ENCODE measurements at regions not wholly inside any gene's neighbourhood (a gene's known extent, or its start where the extent isn't known, plus 50 kb on each side); places are given as distances from the start of the nearest gene placed in this dataset.

- BruUV-seq (replicated peaks) = no TSS peak
Measured at GRCh38 chr7:156173346-156173745, 361.1 kb upstream of the SHH start.

More at GRCh38 chr7:156173346-156173745, 361.1 kb upstream of the SHH start:
- no peaks in the 10 kb centered on the region for H4K20me1 ChIP-seq (ENCODE audit: insufficient read depth, low read length)
- no peak overlapping the region for H3K23ac ChIP-seq (ENCODE audit: low read depth, low read length)
- no peak overlapping the region for H2AK5ac ChIP-seq (ENCODE audit: low read depth, low read length)
- H2BK120ac ChIP-seq (ENCODE audit: low read depth, low read length) = no peak overlapping the region
- H2AFZ ChIP-seq (replicated peaks; ENCODE audit: low read length, poor library complexity) = no peak overlapping the region
- in situ Hi-C loops (cut with MboI; ENCODE audit: low sequenced_read_pairs) = no loop called here
- DNase-seq = no peak
- H2BK20ac ChIP-seq (ENCODE audit: low read depth, low read length) = no peak overlapping the region
- no peak overlapping the region for H4K8ac ChIP-seq (ENCODE audit: low read depth in 2 of 2, low read length in 2 of 2)
- H3K4me2 ChIP-seq (ENCODE audit: low read depth, low read length) = no peak overlapping the region
- no peak overlapping the region for H3K14ac ChIP-seq (replicated peaks; ENCODE audit: low read depth, low read length)
- no peaks in the 10 kb centered on the region for H3K27me3 ChIP-seq (ENCODE audit: control insufficient read depth, insufficient read depth, low read length)
- POLR2A ChIA-PET (ENCODE audit: unreplicated experiment) = no interaction called here
- TF ChIP-seq USF2 (IDR thresholded peaks at IDR 0.05; ENCODE audit: low read depth, low read length) (no peak), POLR2A (IDR thresholded peaks at IDR 0.05; ENCODE audit: low read depth, low read length) (no peak), CHD1 (IDR thresholded peaks at IDR 0.05; ENCODE audit: low read depth, low read length) (no peak), BHLHE40 (IDR thresholded peaks at IDR 0.05; ENCODE audit: low read depth, low read length) (no peak), CTCF (conservative IDR thresholded peaks at IDR 0.05; ENCODE audit: low read depth, low read length) (no peak), RFX5 (IDR thresholded peaks at IDR 0.05; ENCODE audit: low read depth, low read length) (no peak), NFE2L2 (IDR thresholded peaks at IDR 0.05; ENCODE audit: low read depth, low read length) (no peak), MAFK (IDR thresholded peaks at IDR 0.05; ENCODE audit: low read depth, low read length) (no peak), MAZ (IDR thresholded peaks at IDR 0.05; ENCODE audit: borderline replicate concordance, low read depth, low read length) (no peak), RAD21 (IDR thresholded peaks at IDR 0.05; ENCODE audit: low read length) (no peak), FOS (IDR thresholded peaks at IDR 0.05; ENCODE audit: low read depth, low read length) (no peak), SMC3 (IDR thresholded peaks at IDR 0.05; ENCODE audit: low read depth, low read length) (no peak), MXI1 (IDR thresholded peaks at IDR 0.05; ENCODE audit: borderline replicate concordance, low read depth, low read length) (no peak), ELK1 (IDR thresholded peaks at IDR 0.05; ENCODE audit: borderline replicate concordance, low read depth, low read length) (no peak), RCOR1 (IDR thresholded peaks at IDR 0.05; ENCODE audit: insufficient replicate concordance, low read length) (no peak), CEBPB (IDR thresholded peaks at IDR 0.05; ENCODE audit: low read depth, low read length) (no peak)
- H2BK5ac ChIP-seq (ENCODE audit: low read depth, low read length, poor library complexity, severe bottlenecking) = no peak overlapping the region
- no peaks in the 10 kb centered on the region for H3K4me1 ChIP-seq (ENCODE audit: control insufficient read depth, insufficient read depth, low read length)
- no peak overlapping the region for H4K5ac ChIP-seq (ENCODE audit: low read depth, low read length)
- H3K4me3 ChIP-seq (ENCODE audit: insufficient read depth, low read depth, low read length) = no peak overlapping the region
- peaks cover 42% of the 10 kb centered on the region for H3K9me3 ChIP-seq (ENCODE audit: control insufficient read depth, insufficient read depth, low read length)
- no peak for ATAC-seq (ENCODE audit: low read depth)
- intact Hi-C loops (cut with micrococcal nuclease) = no loop called here
- no peaks in the 10 kb centered on the region for H3K79me1 ChIP-seq (ENCODE audit: low read depth in 1 of 2, low read length in 2 of 2)
- WGBS, 2 experiments (ENCODE audit: extremely low coverage in 2 of 2, insufficient read length in 1 of 2) = 73% methylated on average over 5 of the region's 13 CpGs; no CpG with 5 or more reads in 1 of the 2 experiments
- no peak overlapping the region for H2AK9ac ChIP-seq (replicated peaks; ENCODE audit: low read depth, low read length, poor library complexity)
- dilution Hi-C loops (cut with HindIII; ENCODE audit: low sequenced_read_pairs, unreplicated experiment) = no loop called here
- no peaks in the 10 kb centered on the region for H3K9me1 ChIP-seq (ENCODE audit: insufficient read depth, low read length)
- no peak overlapping the region for H3K18ac ChIP-seq (ENCODE audit: low read depth, low read length)
- no peak overlapping the region for H3K4ac ChIP-seq (ENCODE audit: low read depth, low read length)
- no peak overlapping the region for H3K27ac ChIP-seq (ENCODE audit: insufficient read depth, low read length)
- no peak overlapping the region for H4K91ac ChIP-seq (ENCODE audit: insufficient read depth, low read depth, low read length)
- H3K36me3 ChIP-seq (ENCODE audit: control insufficient read depth, insufficient read depth, low read length) = no peaks in the 10 kb centered on the region
- no peak overlapping the region for H3K56ac ChIP-seq (ENCODE audit: extremely low read depth, insufficient read depth, low read length)
- CTCF ChIA-PET = no interaction called here
- no peak overlapping the region for H2BK15ac ChIP-seq (ENCODE audit: low read depth, low read length)
- H3K9ac ChIP-seq (ENCODE audit: low read depth, low read length) = no peak overlapping the region
